Hepatocyte (in vitro differentiated cells): ENCODE measurements at regions not wholly inside any gene's neighbourhood (a gene's known extent, or its start where the extent isn't known, plus 50 kb on each side); places are given as distances from the start of the nearest gene placed in this dataset.

Source experiments
- CTCF ChIP-seq: fragments of 200-600 bp; sonication (generic); IDR thresholded peaks from 2 replicates; pipeline ENCODE4 v1.5.1; 2016; ENCODE audit warnings: antibody characterized with exemption, mild to moderate bottlenecking; ENCODE audit not compliant: poor library complexity
- EZH2 ChIP-seq: fragments of 200-600 bp; sonication (generic); IDR thresholded peaks from 2 replicates; pipeline ENCODE4 v1.6.1; 2016; ENCODE audit warnings: antibody characterized with exemption, mild to moderate bottlenecking, borderline replicate concordance

- TF ChIP-seq CTCF (no peak), EZH2 (no peak)
Observed at GRCh38 chr11:105192115-105192514, 52.5 kb upstream of the CARD18 start.
